Right lobe of liver (tissue), 4 donors: ENCODE measurements at regions not wholly inside any gene's neighbourhood (a gene's known extent, or its start where the extent isn't known, plus 50 kb on each side); places are given as distances from the start of the nearest gene placed in this dataset.

ENCODE experiments used
- CTCF ChIP-seq, 4 donors: fragments of 200-600 bp in 3 of 4; fragments of 450-650 bp in 1 of 4; IDR thresholded peaks; one replicate each; pipeline versions ENCODE4 v1.5.1 to v1.8.0; 2016 to 2022; ENCODE audit warnings: antibody characterized with exemption in 4 of 4, mild to moderate bottlenecking in 2 of 4
- POLR2A ChIP-seq: fragments of 450-650 bp; IDR thresholded peaks from one replicate; pipeline ENCODE4 v1.6.1; 2017; ENCODE audit warnings: antibody characterized with exemption, mild to moderate bottlenecking
- donor health status: DM: no; HTN: no; CAD: no.
- donor health status: DM: no; HTN: no; CAD: no.
- donor health status: DM: no; HTN: yes; CAD: no.

- TF ChIP-seq CTCF (IDR thresholded peaks at IDR 0.05), result no peak
- TF ChIP-seq POLR2A, result no peak
Measured at GRCh38 chr4:15240764-15241163, 187.1 kb upstream of the C1QTNF7 start.
